DMS 273 treated with DMSO at 0.1 percent for 48 hours (cell line): ENCODE measurements at regions not wholly inside any gene's neighbourhood (a gene's known extent, or its start where the extent isn't known, plus 50 kb on each side); places are given as distances from the start of the nearest gene placed in this dataset.
"Not testable (repeated sequence)": the region's sequence is repeated elsewhere in the genome, so short reads cannot be mapped to it uniquely, and the experiment has no call there.

Experiments
- DNase-seq: peaks from one replicate; lab custom pipeline; 2025; lab: John Stamatoyannopoulos, UW

DNA sequence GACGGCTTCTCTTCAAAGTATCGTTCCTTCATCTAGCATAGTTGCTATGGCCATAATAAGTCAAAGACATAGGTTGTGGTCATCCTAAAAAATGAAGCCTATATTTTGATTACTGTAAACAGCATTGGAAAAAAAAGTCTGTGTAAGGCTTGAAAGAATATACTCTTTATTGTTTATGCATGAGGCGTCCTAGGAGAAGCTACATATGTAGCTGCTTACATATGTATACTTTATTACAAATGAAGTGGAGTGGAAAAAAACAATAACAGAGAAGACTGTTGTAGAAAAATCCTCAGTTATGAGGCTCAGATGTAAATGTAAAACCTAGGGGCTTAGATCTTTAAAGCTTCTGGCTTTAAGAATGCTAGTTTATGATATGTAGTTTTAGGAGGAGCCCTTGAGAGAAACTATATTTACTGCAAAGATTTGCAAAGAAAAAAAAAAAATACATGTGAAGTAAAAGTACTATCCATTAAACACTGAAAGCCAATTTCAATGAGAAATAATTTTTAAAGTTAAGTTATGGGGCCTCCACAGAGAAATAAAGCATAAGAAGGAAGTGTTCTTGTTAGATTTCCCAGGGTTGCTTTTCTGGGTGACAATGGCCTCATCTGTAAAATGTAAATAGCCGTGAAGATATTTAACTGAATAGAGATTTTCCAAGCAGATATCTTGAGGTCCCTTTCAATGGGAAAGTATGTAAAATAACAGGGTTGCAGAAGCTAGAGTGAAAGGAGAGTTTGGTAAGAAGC lies 598.2 kb downstream of the TRIML1 start:
- DNase-seq: no peak

- DNase-seq: not testable (repeated sequence)
These were observed 599.0 kb downstream of the TRIML1 start for GRCh38 chr4:188738290-188738689.

DNA sequence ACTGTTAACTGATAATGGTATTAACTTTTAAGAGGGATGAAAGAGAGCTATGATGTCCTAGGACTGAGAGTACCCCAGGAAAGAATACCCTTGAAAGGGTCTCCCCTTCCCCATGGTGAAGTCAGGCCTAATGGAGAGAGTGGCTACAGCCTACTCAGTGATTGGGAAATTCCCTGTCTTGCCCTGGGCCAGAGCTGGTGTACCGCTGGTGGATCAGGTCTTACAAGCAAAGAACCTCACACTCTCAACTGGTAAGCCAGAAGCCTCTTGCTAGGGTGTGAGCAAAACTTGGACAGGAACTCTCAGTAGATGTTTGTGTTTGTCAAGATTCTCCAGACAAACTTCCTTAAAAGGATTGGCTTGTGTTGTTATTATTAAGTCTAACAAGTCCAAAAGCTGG lies 600.9 kb downstream of the TRIML1 start:
- not testable (repeated sequence) for DNase-seq

DNA sequence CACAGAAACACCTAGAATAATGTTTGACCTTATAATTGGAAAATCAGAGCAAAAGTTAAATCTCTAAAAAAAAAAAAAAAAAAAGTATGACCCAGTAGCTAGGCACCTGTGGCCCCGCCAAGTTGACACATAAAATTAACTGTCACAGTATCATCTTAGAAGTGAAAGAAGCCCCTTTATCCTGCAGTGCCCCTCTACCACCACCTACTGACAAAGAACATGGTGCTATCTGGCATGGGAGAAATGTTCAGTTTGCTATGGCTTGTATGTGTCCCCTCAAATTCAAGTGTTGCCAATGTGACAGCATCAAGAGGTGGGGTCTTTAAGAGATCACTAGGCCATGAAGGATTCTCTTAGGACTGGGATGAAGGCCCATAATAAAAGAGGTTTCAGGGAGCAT lies 601.5 kb downstream of the TRIML1 start:
- DNase-seq: not testable (repeated sequence)

DNA sequence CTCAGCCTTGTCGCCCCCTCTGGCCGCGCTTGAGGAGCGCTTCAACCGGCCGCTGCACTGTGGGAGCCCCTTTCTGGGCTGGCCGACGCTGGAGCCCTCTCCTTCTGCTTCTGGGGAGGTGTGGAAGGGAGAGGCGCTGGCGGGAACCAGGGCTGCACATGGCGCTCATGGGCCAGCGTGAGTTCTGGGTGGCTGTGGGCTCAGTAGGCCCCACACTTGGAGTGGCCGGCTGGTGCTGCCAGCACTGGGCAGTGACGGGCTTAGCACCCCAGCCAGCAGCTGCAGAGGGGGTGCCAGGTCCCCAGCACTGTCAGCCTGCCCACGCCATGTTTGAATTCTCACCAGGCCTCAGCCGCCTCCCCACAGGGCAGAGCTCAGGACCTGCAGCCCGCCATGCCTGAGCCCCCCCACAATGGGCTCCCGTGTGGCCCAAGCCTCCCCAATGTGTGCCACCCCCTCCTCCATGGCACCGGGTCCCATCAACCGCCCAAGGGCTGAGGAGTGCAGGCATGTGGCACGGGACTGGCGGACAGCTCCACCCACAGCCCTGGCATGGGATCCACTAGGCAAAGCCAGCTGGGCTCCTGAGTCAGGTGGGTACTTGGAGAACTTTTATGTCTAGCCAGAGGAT lies 615.2 kb downstream of the TRIML1 start:
- DNase-seq: no peak

DNA sequence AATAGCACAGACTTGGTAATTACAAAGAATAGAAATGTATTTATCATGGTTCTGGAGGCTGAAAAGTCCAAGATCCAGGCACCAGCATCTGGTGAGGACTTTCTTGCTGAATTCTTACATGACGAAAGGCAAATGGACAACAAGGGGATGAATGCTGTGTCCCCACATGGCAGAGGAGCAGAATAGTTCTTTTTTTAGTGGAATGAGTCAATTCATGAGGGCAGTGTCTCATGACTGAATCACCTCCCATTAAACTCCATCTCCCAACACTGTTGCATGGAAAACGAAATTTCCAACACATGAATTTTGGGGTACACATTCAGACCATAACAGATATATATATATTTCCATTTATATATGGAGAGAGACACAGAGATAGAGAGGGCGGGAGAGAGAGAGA lies 628.3 kb downstream of the TRIML1 start:
- no peak for DNase-seq

DNA sequence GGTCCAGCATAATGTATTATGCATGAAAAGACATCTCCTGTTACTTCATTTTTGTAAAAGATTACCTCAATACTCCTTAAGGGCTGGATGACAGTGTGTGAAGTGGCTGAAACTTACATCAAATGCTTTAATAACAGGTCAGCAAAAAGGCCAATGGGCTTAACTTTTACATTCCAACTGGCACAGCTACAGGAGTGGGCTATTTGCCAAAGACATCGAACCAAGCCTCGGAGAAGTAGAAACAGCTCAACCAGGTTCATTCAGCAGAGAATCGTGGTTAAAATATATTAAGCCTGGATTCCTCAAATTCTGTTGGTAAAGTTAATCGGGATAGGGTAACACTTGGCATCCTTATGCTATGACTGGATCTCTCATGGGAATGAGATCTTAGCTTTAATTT lies 639.7 kb downstream of the TRIML1 start:
- DNase-seq: no peak

GRCh38 chr4:188779581-188779980 lies 640.3 kb downstream of the TRIML1 start:
- DNase-seq: no peak

DNA sequence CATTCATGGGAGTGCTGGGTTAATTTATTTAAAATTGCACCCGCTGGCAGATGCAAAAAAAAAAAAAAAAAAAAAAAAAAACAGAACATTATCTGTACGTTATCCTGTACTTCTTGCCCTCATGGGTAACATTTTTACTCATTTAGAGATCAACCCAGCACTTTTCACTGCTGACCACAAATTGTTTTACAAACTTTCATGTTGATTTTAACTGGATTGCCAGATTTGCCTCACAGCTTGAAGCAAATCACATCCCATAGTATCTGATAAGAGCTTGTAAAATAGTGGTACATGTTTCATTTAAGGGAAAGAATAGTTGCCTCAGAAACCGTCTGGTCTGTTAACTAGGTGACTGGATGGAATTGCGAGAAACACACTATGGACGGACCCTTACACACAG lies 640.8 kb downstream of the TRIML1 start:
- DNase-seq: no peak

- DNase-seq: no peak
These were observed 641.4 kb downstream of the TRIML1 start for GRCh38 chr4:188780686-188781085.

DNA sequence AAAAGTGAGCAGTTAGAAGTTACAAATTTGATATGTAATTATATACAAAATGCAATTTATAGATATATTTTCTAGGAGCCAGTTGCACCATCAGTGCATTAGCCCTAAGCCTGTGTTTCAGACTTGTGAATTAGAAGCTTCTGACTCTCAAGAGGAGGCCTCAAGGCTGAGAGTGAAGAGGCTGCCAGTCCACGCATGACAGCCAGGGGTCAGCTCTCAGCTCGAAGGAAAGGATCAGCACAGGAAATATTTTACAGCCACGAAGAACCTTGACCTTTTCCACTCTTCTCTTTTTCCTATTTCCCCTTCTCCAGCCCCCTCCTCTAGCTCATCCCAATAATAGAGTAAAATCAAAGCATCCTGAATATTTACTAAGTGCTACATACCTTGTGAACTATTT lies 642.4 kb downstream of the TRIML1 start:
- no peak for DNase-seq

GRCh38 chr4:188783175-188783574 lies 643.9 kb downstream of the TRIML1 start:
- no peak for DNase-seq

GRCh38 chr4:188783606-188784160 lies 644.4 kb downstream of the TRIML1 start:
- DNase-seq: no peak

DNA sequence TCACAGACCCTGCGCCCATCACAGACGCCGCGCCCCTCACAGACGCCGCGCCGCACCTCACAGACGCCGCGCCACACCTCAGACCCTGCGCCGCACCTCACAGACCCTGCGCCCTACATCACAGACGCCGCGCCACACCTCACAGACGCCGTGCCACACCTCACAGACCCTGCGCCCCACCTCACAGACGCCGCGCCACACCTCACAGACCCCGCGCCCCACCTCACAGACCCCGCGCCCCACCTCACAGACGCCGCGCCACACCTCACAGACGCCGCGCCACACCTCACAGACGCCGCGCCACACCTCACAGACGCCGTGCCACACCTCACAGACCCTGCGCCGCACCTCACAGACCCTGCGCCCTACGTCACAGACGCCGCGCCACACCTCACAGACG lies 657.4 kb downstream of the TRIML1 start:
- not testable (repeated sequence) for DNase-seq

DNA sequence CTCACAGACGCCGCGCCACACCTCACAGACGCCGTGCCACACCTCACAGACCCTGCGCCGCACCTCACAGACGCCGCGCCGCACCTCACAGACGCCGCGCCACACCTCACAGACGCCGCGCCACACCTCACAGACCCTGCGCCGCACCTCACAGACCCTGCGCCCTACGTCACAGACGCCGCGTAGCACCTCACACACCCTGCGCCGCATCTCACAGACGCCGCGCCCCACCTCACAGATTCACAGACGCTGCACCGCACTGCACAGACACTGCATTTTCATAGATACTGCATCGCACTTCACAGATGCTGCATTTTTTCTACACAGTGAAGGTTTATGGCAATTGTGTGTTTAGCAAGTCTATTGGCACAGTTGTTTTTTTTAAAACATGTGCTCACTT lies 657.8 kb downstream of the TRIML1 start:
- not testable (repeated sequence) for DNase-seq

GRCh38 chr4:188804861-188805260 lies 665.6 kb downstream of the TRIML1 start:
- no peak for DNase-seq

GRCh38 chr4:188811121-188811520 lies 671.9 kb downstream of the TRIML1 start:
- DNase-seq: no peak

GRCh38 chr4:188812644-188813043 lies 673.4 kb downstream of the TRIML1 start:
- no peak for DNase-seq

DNA sequence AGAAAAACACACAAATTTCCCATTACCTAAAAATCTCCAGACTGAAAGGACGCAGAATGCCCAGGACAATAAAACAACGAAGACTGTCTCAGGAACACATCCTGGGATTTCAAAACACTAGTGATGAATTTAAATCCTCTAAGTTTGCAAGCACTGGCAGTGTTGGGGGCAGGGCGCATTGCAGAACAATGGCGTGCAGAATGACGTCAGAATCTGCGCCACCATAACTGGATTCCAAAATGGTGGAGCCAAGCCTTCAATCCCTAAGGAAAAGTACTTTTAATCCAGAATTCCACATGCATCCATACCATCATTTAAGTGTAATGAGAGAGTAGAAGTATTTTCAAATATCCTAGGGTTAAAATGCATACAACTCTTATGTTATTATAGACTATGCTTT lies 679.1 kb downstream of the TRIML1 start:
- no peak for DNase-seq

DNA sequence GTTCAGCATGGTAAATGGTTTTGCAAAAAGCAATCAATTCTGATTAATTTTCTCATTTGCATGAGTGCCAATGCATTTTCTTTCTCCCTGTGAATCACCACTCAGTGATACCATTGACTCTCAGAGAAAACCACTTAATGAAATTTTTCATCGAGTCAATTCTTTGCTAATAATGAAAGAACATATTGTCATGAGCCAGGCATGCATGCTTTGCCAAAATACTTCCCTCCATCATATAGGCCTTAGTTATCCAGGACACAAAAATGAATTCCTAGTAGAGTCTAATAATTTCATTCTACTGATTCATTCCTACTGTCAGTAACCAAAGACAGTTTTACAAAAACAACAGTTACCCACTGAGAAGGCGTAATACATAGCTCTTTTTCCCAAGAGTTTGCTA lies 680.0 kb downstream of the TRIML1 start:
- no peak for DNase-seq

DNA sequence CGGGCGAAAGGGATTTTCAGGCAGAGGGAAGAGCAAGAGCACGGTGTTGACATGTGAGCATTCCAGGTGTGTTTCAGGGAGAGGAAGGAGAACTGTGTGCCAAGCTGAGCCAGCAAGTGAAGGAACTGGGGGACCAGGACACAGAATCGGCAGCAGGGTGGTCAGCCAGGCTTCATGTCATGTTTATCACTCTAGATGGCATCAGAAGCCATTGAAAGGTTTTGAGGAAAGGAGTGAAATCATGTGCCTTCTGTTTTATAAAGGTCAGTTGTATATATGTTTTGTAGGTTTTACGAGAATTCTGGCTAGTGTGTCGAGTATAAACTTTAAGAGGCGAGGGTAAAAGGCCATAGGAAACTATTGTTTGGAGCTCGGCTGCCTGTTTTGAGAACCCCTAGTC lies 682.3 kb downstream of the TRIML1 start:
- no peak for DNase-seq

DNA sequence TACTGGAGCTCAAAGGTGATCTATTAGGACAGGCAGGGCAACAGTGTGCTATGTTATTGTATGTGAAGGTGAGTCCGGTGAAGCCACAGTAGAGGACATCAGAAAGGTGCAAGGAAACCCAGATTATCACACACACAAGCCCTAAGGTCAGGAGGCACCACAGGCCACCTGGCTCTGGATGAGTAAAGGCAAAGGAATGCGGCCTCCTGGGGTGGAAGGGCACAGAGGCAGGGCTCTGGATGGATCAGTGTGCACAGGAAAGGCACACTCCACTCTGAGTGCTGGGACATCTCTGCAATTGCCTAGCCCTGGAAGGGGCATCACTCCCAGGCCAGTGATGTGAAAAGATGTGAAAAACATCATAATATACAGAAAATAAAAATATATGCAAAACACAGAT lies 683.5 kb downstream of the TRIML1 start:
- DNase-seq: no peak

DNA sequence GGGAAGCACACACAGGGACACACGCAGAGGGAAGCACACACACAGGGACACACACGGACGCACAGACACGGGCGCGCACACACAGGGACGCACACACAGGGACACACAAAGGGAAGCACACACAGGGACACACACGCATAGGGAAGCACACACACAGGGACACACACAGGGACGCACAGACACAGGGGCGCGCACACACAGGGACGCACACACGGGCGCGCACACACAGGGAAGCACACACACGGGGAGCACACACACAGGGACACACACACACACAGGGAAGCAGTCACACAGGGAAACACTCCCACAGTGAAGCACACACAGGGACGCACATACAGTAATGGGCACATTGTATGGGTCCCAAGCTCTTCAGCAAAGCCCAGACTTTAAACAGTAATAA lies 685.3 kb downstream of the TRIML1 start:
- no peak for DNase-seq

- DNase-seq: no peak
These were observed 687.2 kb downstream of the TRIML1 start for GRCh38 chr4:188826393-188826792.
